IMR-90 (cell line): ENCODE measurements at regions not wholly inside any gene's neighbourhood (a gene's known extent, or its start where the extent isn't known, plus 50 kb on each side); places are given as distances from the start of the nearest gene placed in this dataset.

Experiments
- ATAC-seq: fragments of 200-7000 bp; cut with Tn5 transposase; 2 replicates; pipeline ENCODE4 v1.9.1; 2020; ENCODE audit warnings: low read depth, mild to moderate bottlenecking, moderate library complexity
- BruUV-seq: library from RNA; stranded (reverse); fragments of 400-500 nt; replicated peaks from 2 replicates; lab custom pipeline; 2021; lab: Mats Ljungman, UMichigan
- CTCF ChIA-PET: fragments of 300-600 bp; formaldehyde crosslinking; extraction: SDS; loops from one replicate; lab custom pipeline; 2021; ENCODE audit warnings: antibody characterized with exemption; lab: Yijun Ruan, JAX
- POLR2A ChIA-PET: fragments of 300-600 bp; sonication (Branson Sonifier 250); formaldehyde crosslinking; loops from one replicate; lab custom pipeline; 2022; ENCODE audit warnings: antibody characterized with exemption; ENCODE audit not compliant: unreplicated experiment; lab: Charles Lee
- DNase-seq: peaks from one replicate; pipeline ENCODE4 v3.0.0; 2013
- H2AFZ ChIP-seq: replicated peaks from 2 replicates; pipeline ENCODE3; 2013; ENCODE audit warnings: low read length, mild to moderate bottlenecking; ENCODE audit not compliant: poor library complexity
- H2AK5ac ChIP-seq: 2 replicates; pipeline ENCODE4 v1.6.1; 2013; ENCODE audit warnings: low read depth, low read length, inconsistent platforms
- H2AK9ac ChIP-seq: replicated peaks from 2 replicates; pipeline ENCODE3; 2013; ENCODE audit warnings: mild to moderate bottlenecking, low read depth, low read length, moderate library complexity; ENCODE audit not compliant: poor library complexity
- H2BK120ac ChIP-seq: 2 replicates; pipeline ENCODE4 v1.6.1; 2013; ENCODE audit warnings: low read depth, low read length, inconsistent platforms
- H2BK15ac ChIP-seq: 3 replicates; pipeline ENCODE4 v1.6.1; 2013; ENCODE audit warnings: low read depth, low read length, inconsistent platforms
- H2BK20ac ChIP-seq: 2 replicates; pipeline ENCODE4 v1.6.1; 2013; ENCODE audit warnings: low read depth, mild to moderate bottlenecking, inconsistent platforms, low read length, moderate library complexity
- H2BK5ac ChIP-seq: 2 replicates; pipeline ENCODE4 v1.6.1; 2013; ENCODE audit warnings: mild to moderate bottlenecking, low read depth, low read length, inconsistent platforms; ENCODE audit not compliant: poor library complexity, severe bottlenecking
- H3K14ac ChIP-seq: replicated peaks from 2 replicates; pipeline ENCODE4 v1.6.1; 2013; ENCODE audit warnings: low read depth, low read length, inconsistent platforms
- H3K18ac ChIP-seq: 2 replicates; pipeline ENCODE4 v1.6.1; 2013; ENCODE audit warnings: low read depth, low read length, control low read depth
- H3K23ac ChIP-seq: 2 replicates; pipeline ENCODE4 v1.6.1; 2013; ENCODE audit warnings: low read depth, low read length, inconsistent platforms
- H3K27ac ChIP-seq: 2 replicates; pipeline ENCODE4 v1.5.1; 2013; ENCODE audit warnings: mild to moderate bottlenecking, control low read depth, low read length; ENCODE audit not compliant: insufficient read depth
- H3K27me3 ChIP-seq: 2 replicates; pipeline ENCODE4 v1.6.1; 2013; ENCODE audit warnings: low read length; ENCODE audit not compliant: control insufficient read depth, insufficient read depth
- H3K36me3 ChIP-seq: 2 replicates; pipeline ENCODE4 v1.6.1; 2013; ENCODE audit warnings: low read length, mixed read lengths; ENCODE audit not compliant: control insufficient read depth, insufficient read depth
- H3K4ac ChIP-seq: 2 replicates; pipeline ENCODE4 v1.6.1; 2013; ENCODE audit warnings: low read depth, low read length, inconsistent platforms
- H3K4me1 ChIP-seq: 2 replicates; pipeline ENCODE4 v1.6.1; 2013; ENCODE audit warnings: low read length, mixed read lengths; ENCODE audit not compliant: control insufficient read depth, insufficient read depth
- H3K4me2 ChIP-seq: 2 replicates; pipeline ENCODE4 v1.6.1; 2013; ENCODE audit warnings: low read depth, mild to moderate bottlenecking, control low read depth, low read length, moderate library complexity
- H3K4me3 ChIP-seq: 2 replicates; pipeline ENCODE4 v1.5.1; 2013; ENCODE audit warnings: low read depth, mild to moderate bottlenecking, control low read depth, low read length, moderate library complexity; ENCODE audit not compliant: insufficient read depth
- H3K56ac ChIP-seq: 2 replicates; pipeline ENCODE4 v1.6.1; 2013; ENCODE audit warnings: low read length, inconsistent platforms; ENCODE audit not compliant: insufficient read depth; ENCODE audit errors: extremely low read depth
- H3K79me1 ChIP-seq, 2 experiments: 2 replicates each; pipeline ENCODE4 v1.6.1; 2013; ENCODE audit warnings: low read length in 2 of 2, inconsistent platforms in 1 of 2, low read depth in 1 of 2
- H3K9ac ChIP-seq: 2 replicates; pipeline ENCODE4 v1.6.1; 2013; ENCODE audit warnings: low read depth, low read length, control low read depth
- H3K9me1 ChIP-seq: 2 replicates; pipeline ENCODE4 v1.6.1; 2013; ENCODE audit warnings: low read length, inconsistent platforms; ENCODE audit not compliant: insufficient read depth
- H3K9me3 ChIP-seq: 2 replicates; pipeline ENCODE4 v1.6.1; 2013; ENCODE audit warnings: low read length; ENCODE audit not compliant: control insufficient read depth, insufficient read depth
- H4K20me1 ChIP-seq: 2 replicates; pipeline ENCODE4 v1.6.1; 2013; ENCODE audit warnings: low read length, inconsistent platforms; ENCODE audit not compliant: insufficient read depth
- H4K5ac ChIP-seq: 2 replicates; pipeline ENCODE4 v1.6.1; 2013; ENCODE audit warnings: mild to moderate bottlenecking, low read depth, low read length, control low read depth
- H4K8ac ChIP-seq, 2 experiments: 2 replicates each; pipeline ENCODE4 v1.6.1; 2013; ENCODE audit warnings: low read depth in 2 of 2, low read length in 2 of 2, control low read depth in 1 of 2, inconsistent platforms in 1 of 2
- H4K91ac ChIP-seq: 2 replicates; pipeline ENCODE4 v1.6.1; 2013; ENCODE audit warnings: low read depth, low read length, inconsistent platforms; ENCODE audit not compliant: insufficient read depth
- BHLHE40 ChIP-seq: fragments of 150-350 bp; IDR thresholded peaks from 2 replicates; pipeline ENCODE4 v1.6.1; 2016; ENCODE audit warnings: mild to moderate bottlenecking, low read depth, low read length
- CEBPB ChIP-seq: IDR thresholded peaks from 2 replicates; pipeline ENCODE4 v1.6.1; 2012; ENCODE audit warnings: low read depth, low read length, improper control_type of control experiment
- CHD1 ChIP-seq: IDR thresholded peaks from 2 replicates; pipeline ENCODE4 v1.6.1; 2012; ENCODE audit warnings: low read depth, low read length, improper control_type of control experiment
- FOS ChIP-seq: fragments of 150-350 bp; IDR thresholded peaks from 2 replicates; pipeline ENCODE4 v1.6.1; 2016; ENCODE audit warnings: low read depth, low read length
- MAFK ChIP-seq: IDR thresholded peaks from 2 replicates; pipeline ENCODE4 v1.6.1; 2012; ENCODE audit warnings: low read depth, low read length, improper control_type of control experiment
- MAZ ChIP-seq: IDR thresholded peaks from 2 replicates; pipeline ENCODE4 v1.6.1; 2012; ENCODE audit warnings: low read depth, mild to moderate bottlenecking, low read length, improper control_type of control experiment, moderate library complexity, borderline replicate concordance
- MXI1 ChIP-seq: IDR thresholded peaks from 2 replicates; pipeline ENCODE4 v1.6.1; 2012; ENCODE audit warnings: low read depth, mild to moderate bottlenecking, low read length, moderate library complexity, borderline replicate concordance
- NFE2L2 ChIP-seq: fragments of 150-350 bp; IDR thresholded peaks from 2 replicates; pipeline ENCODE4 v1.6.1; 2016; ENCODE audit warnings: low read depth, mild to moderate bottlenecking, low read length
- POLR2A ChIP-seq: IDR thresholded peaks from 2 replicates; pipeline ENCODE4 v1.6.1; 2012; ENCODE audit warnings: mild to moderate bottlenecking, low read depth, low read length
- RAD21 ChIP-seq: IDR thresholded peaks from 2 replicates; pipeline ENCODE4 v1.6.1; 2012; ENCODE audit warnings: low read length, improper control_type of control experiment
- RCOR1 ChIP-seq: IDR thresholded peaks from 2 replicates; pipeline ENCODE4 v1.6.1; 2012; ENCODE audit warnings: mild to moderate bottlenecking, low read length, improper control_type of control experiment; ENCODE audit not compliant: insufficient replicate concordance
- RFX5 ChIP-seq: IDR thresholded peaks from 2 replicates; pipeline ENCODE4 v1.8.0; 2012; ENCODE audit warnings: low read depth, mild to moderate bottlenecking, low read length, moderate library complexity
- SMC3 ChIP-seq: fragments of 150-350 bp; IDR thresholded peaks from 2 replicates; pipeline ENCODE4 v1.6.1; 2016; ENCODE audit warnings: low read depth, mild to moderate bottlenecking, antibody characterized with exemption, low read length, moderate library complexity
- WGBS, 2 experiments: methylation state at CpG; one replicate each; pipeline versions ENCODE4 v1.1.5 to v1.1.7; 2013; ENCODE audit warnings: missing lambda C conversion rate in 2 of 2; ENCODE audit not compliant: insufficient read length in 1 of 2; ENCODE audit errors: extremely low coverage in 2 of 2; 5-methylcytosine and 5-hydroxymethylcytosine counted together
- dilution Hi-C: fragments of 300-500 bp; cut with HindIII; formaldehyde crosslinking; loops from one replicate; pipeline ENCODE4 v1.14.3; 2018; ENCODE audit warnings: low sequenced_read_pairs; ENCODE audit not compliant: unreplicated experiment
- in situ Hi-C: fragments of 300-500 bp; cut with MboI; formaldehyde crosslinking; loops from 3 replicates; pipeline ENCODE4 v1.14.3; 2019; ENCODE audit warnings: low sequenced_read_pairs, inconsistent platforms, mixed read lengths
- intact Hi-C: fragments of 100-400 bp; cut with micrococcal nuclease; formaldehyde crosslinking; loops from 2 replicates; pipeline ENCODE4 v1.10.0; 2022
- TF ChIP-seq, protein P1 (sequence below): fragments of 150-350 bp; IDR thresholded peaks from 2 replicates; pipeline ENCODE4 v1.6.1; 2017; ENCODE audit warnings: mild to moderate bottlenecking, antibody characterized with exemption, low read length, low read depth
- TF ChIP-seq, protein P2 (sequence below): conservative IDR thresholded peaks from 2 replicates; pipeline ENCODE4 v1.5.1; 2012; ENCODE audit warnings: mild to moderate bottlenecking, low read depth, low read length, improper control_type of control experiment
- TF ChIP-seq, protein P3 (sequence below): fragments of 150-350 bp; IDR thresholded peaks from 2 replicates; pipeline ENCODE4 v1.6.1; 2016; ENCODE audit warnings: low read depth, mild to moderate bottlenecking, low read length, moderate library complexity, borderline replicate concordance

DNA sequence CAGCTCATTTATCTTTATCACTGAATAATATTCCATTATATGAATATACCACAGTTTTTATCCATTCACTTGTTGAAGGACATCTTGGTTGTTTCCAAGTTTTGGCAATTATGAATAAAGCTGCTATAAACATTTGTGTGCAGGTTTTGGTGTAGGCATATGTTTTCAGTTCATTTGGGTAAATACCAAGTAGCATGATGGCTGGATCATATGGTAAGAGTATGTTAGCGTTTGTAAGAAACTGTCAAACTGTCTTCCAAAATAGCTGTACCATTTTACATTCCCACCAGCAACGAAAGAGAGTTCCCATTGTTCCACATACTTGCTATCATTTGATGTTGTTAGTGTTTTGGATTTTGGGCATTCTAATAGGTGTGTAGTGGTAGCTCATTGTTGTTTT is 72.0 kb upstream of the GOLGA8J start:
- in situ Hi-C loops, result no loop called here
- POLR2A ChIA-PET, result no interaction called here
- BruUV-seq, result no TSS peak

More for the DNA sequence above, 72.0 kb upstream of the GOLGA8J start:
- no peak overlapping the region for H2AFZ ChIP-seq
- H3K9ac ChIP-seq, result no peak overlapping the region
- dilution Hi-C loops (no loop called here), intact Hi-C loops (no loop called here)
- H3K4ac ChIP-seq, result no peak overlapping the region
- no peak overlapping the region for H4K8ac ChIP-seq
- no peak overlapping the region for H3K4me3 ChIP-seq
- CTCF ChIA-PET, result no interaction called here
- no peak for ATAC-seq
- H2BK15ac ChIP-seq, result no peak overlapping the region
- peaks cover 2% of the 10 kb centered on the region; the same call in 1 of the 2 replicates for H3K27me3 ChIP-seq
- no peaks in the 10 kb centered on the region for H3K9me1 ChIP-seq
- H2AK5ac ChIP-seq, result no peak overlapping the region
- H3K4me1 ChIP-seq, result no peaks in the 10 kb centered on the region
- no CpG with 5 or more reads among the region's 2 CpGs for WGBS, 2 experiments
- H3K79me1 ChIP-seq, result no peaks in the 10 kb centered on the region
- H3K14ac ChIP-seq, result no peak overlapping the region
- no peaks in the 10 kb centered on the region for H4K20me1 ChIP-seq
- TF ChIP-seq MAZ (no peak), POLR2A (no peak), CHD1 (no peak), FOS (no peak), RAD21 (no peak), RCOR1 (no peak), MXI1 (no peak), NFE2L2 (no peak), RFX5 (no peak), CEBPB (no peak), SMC3 (no peak), MAFK (no peak), BHLHE40 (no peak)
- TF ChIP-seq, protein P1, sequence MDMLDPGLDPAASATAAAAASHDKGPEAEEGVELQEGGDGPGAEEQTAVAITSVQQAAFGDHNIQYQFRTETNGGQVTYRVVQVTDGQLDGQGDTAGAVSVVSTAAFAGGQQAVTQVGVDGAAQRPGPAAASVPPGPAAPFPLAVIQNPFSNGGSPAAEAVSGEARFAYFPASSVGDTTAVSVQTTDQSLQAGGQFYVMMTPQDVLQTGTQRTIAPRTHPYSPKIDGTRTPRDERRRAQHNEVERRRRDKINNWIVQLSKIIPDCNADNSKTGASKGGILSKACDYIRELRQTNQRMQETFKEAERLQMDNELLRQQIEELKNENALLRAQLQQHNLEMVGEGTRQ, result no peak
- TF ChIP-seq, protein P2, sequence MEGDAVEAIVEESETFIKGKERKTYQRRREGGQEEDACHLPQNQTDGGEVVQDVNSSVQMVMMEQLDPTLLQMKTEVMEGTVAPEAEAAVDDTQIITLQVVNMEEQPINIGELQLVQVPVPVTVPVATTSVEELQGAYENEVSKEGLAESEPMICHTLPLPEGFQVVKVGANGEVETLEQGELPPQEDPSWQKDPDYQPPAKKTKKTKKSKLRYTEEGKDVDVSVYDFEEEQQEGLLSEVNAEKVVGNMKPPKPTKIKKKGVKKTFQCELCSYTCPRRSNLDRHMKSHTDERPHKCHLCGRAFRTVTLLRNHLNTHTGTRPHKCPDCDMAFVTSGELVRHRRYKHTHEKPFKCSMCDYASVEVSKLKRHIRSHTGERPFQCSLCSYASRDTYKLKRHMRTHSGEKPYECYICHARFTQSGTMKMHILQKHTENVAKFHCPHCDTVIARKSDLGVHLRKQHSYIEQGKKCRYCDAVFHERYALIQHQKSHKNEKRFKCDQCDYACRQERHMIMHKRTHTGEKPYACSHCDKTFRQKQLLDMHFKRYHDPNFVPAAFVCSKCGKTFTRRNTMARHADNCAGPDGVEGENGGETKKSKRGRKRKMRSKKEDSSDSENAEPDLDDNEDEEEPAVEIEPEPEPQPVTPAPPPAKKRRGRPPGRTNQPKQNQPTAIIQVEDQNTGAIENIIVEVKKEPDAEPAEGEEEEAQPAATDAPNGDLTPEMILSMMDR, result no peak
- TF ChIP-seq, protein P3, sequence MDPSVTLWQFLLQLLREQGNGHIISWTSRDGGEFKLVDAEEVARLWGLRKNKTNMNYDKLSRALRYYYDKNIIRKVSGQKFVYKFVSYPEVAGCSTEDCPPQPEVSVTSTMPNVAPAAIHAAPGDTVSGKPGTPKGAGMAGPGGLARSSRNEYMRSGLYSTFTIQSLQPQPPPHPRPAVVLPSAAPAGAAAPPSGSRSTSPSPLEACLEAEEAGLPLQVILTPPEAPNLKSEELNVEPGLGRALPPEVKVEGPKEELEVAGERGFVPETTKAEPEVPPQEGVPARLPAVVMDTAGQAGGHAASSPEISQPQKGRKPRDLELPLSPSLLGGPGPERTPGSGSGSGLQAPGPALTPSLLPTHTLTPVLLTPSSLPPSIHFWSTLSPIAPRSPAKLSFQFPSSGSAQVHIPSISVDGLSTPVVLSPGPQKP, result no peak
- DNase-seq, result no peak
- H3K4me2 ChIP-seq, result no peak overlapping the region
- no peak overlapping the region for H3K56ac ChIP-seq
- no peak overlapping the region for H3K18ac ChIP-seq
- H2AK9ac ChIP-seq, result no peak overlapping the region
- H3K23ac ChIP-seq, result no peak overlapping the region
- no peak overlapping the region for H2BK5ac ChIP-seq
- no peaks in the 10 kb centered on the region for H3K36me3 ChIP-seq
- no peak overlapping the region for H4K5ac ChIP-seq
- H3K9me3 ChIP-seq, result no peaks in the 10 kb centered on the region
- H2BK20ac ChIP-seq, result no peak overlapping the region
- H2BK120ac ChIP-seq, result no peak overlapping the region
- no peak overlapping the region for H3K27ac ChIP-seq
- no peak overlapping the region for H4K91ac ChIP-seq
